Mesothelial cell of epicardium (in vitro differentiated cells): ENCODE measurements at regions not wholly inside any gene's neighbourhood (a gene's known extent, or its start where the extent isn't known, plus 50 kb on each side); places are given as distances from the start of the nearest gene placed in this dataset.

ENCODE experiments used
- DNase-seq, 2 experiments: peaks; one replicate each; pipeline ENCODE4 v3.0.0; 2021; ENCODE audit warnings: low spot score in 2 of 2; ENCODE audit not compliant: unreplicated experiment in 2 of 2
- H3K27ac Mint-ChIP-seq: 2 replicates; pipeline ENCODE4 v1.8.0; 2021; ENCODE audit warnings: mixed read lengths
- H3K27me3 Mint-ChIP-seq: 2 replicates; pipeline ENCODE4 v1.8.0; 2021; ENCODE audit warnings: low read depth, mixed read lengths
- H3K36me3 Mint-ChIP-seq: 2 replicates; pipeline ENCODE4 v1.8.0; 2021; ENCODE audit warnings: mixed read lengths
- H3K4me1 Mint-ChIP-seq: 2 replicates; pipeline ENCODE4 v1.8.0; 2021; ENCODE audit warnings: mixed read lengths
- H3K4me3 Mint-ChIP-seq: 2 replicates; pipeline ENCODE4 v1.8.0; 2021; ENCODE audit warnings: mild to moderate bottlenecking, moderate library complexity, mixed read lengths
- H3K9me3 Mint-ChIP-seq: 2 replicates; pipeline ENCODE4 v1.8.0; 2021; ENCODE audit warnings: mixed read lengths
- CTCF ChIP-seq: fragments of 200-600 bp; sonication (generic); IDR thresholded peaks from one replicate; pipeline ENCODE4 v1.5.0; 2021; ENCODE audit warnings: antibody characterized with exemption; ENCODE audit not compliant: unreplicated experiment

DNA sequence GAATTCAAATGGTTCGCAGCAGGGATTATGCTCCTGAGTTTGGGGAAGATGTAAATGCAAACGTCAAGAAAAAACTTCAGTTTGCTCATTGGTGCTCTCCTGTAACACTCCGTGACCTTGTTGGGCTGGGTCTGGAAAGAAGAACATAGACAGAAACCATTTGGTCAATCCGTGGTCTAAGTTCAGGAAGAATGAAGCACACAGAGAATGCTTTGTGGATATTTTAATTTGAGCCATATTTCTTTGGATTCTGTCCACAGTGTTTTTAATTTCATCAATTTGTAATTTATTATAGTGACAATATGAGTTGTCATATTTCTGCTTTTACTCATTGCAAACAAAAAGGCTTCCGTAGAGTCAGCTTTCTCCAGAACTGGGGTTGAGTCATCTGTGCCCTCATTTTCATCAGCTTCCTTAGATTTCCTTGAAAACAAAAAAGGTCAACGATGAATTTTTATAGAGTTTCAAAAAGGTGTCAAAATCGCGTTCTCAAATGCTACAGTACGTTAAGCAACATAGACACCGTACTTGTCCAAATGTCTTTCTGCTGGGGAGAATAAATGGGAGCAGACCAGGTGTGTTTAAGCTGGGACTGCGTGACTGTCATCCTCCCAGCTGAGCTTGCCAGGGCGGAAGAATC, 606.4 kb downstream of the RNF144A start:
- Mint-ChIP-seq H3K4me3 (no peak overlapping the region), H3K4me1 (peaks cover 7% of the 10 kb centered on the region), H3K27me3 (peaks cover 23% of the 10 kb centered on the region), H3K36me3 (no peaks in the 10 kb centered on the region), H3K9me3 (peaks cover 8% of the 10 kb centered on the region), H3K27ac (no peak overlapping the region)
- no peak for TF ChIP-seq CTCF
- DNase-seq: no peak

DNA sequence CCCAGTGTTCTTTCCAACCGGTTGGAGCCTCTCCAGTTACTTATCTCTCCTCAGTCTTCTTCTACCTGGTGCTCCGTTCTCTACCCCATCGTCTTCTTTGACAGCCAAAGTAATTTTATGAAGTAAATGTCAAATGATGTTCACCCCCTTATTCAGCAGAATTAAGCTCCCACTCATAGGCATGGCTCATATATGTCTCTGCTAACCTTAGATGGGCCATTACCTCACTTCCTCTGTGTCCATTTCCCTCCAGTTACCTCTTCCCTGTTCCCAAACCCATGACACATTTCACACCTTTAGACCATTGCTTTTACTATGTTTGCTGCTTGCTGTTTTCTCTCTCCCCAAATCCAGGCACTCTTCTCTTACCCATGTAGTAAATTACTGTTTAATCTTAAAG, 607.0 kb downstream of the RNF144A start:
- Mint-ChIP-seq H3K36me3 (no peaks in the 10 kb centered on the region), H3K4me1 (peaks cover 7% of the 10 kb centered on the region), H3K4me3 (no peak overlapping the region), H3K9me3 (peaks cover 14% of the 10 kb centered on the region), H3K27me3 (peaks cover 21% of the 10 kb centered on the region), H3K27ac (no peak overlapping the region)
- DNase-seq: no peak
- TF ChIP-seq CTCF: no peak

- Mint-ChIP-seq H3K4me1 (peaks cover 7% of the 10 kb centered on the region), H3K27ac (no peak overlapping the region), H3K9me3 (peaks cover 24% of the 10 kb centered on the region), H3K27me3 (peaks cover 17% of the 10 kb centered on the region), H3K36me3 (no peaks in the 10 kb centered on the region), H3K4me3 (no peak overlapping the region)
- no peak for DNase-seq
- TF ChIP-seq CTCF: no peak
Measured at GRCh38 chr2:7525746-7526145, 608.5 kb downstream of the RNF144A start.

GRCh38 chr2:7527165-7527722, 610.0 kb downstream of the RNF144A start:
- H3K9me3 Mint-ChIP-seq: peaks cover 37% of the 10 kb centered on the region

DNA sequence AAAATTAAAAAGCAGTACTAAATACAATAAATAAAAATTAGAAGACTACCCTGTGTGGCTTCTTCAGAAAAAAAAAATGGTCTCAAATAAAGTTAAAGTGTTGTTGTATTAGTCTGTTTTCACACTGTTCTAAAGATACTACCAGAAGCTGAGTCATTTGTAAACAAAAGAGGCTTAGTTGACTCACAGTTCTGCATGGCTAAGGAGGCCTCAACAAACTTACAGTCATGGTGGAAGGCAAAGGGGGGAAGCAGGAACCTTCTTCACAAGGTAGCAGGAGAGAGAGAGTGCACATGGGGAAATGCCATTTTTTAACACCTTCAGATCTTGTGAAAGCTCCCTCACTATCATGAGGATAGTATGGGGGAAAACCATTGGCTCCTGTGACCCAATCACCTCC, 612.8 kb downstream of the RNF144A start:
- H3K27ac Mint-ChIP-seq: no peak overlapping the region
- H3K27me3 Mint-ChIP-seq: no peaks in the 10 kb centered on the region
- no peak for DNase-seq
- peaks cover 49% of the 10 kb centered on the region for H3K9me3 Mint-ChIP-seq
- TF ChIP-seq CTCF: no peak
- H3K4me3 Mint-ChIP-seq: no peak overlapping the region
- peaks cover 3% of the 10 kb centered on the region for H3K36me3 Mint-ChIP-seq
- no peaks in the 10 kb centered on the region for H3K4me1 Mint-ChIP-seq

More at GRCh38 chr2:7527165-7527722, 610.0 kb downstream of the RNF144A start:
- DNase-seq: no peak
- Mint-ChIP-seq H3K36me3 (peaks cover 3% of the 10 kb centered on the region), H3K4me3 (no peak overlapping the region), H3K27me3 (peaks cover 12% of the 10 kb centered on the region), H3K27ac (no peak overlapping the region), H3K4me1 (peaks cover 7% of the 10 kb centered on the region)
- TF ChIP-seq CTCF: no peak

- Mint-ChIP-seq H3K36me3 (no peaks in the 10 kb centered on the region), H3K27ac (no peak overlapping the region), H3K9me3 (peaks cover 29% of the 10 kb centered on the region), H3K27me3 (peaks cover 13% of the 10 kb centered on the region), H3K4me3 (no peak overlapping the region), H3K4me1 (no peaks in the 10 kb centered on the region)
- no peak for TF ChIP-seq CTCF
- no peak for DNase-seq
Measured at GRCh38 chr2:7539077-7539476, 621.9 kb downstream of the RNF144A start.
